ENCODE measurements at regions not wholly inside any gene's neighbourhood (a gene's known extent, or its start where the extent isn't known, plus 50 kb on each side); places are given as distances from the start of the nearest gene placed in this dataset.
"Not testable (repeated sequence)": the region's sequence is repeated elsewhere in the genome, so short reads cannot be mapped to it uniquely, and the experiment has no call there.

GRCh38 chr11:103714246-103714645 lies 322.2 kb upstream of the DDI1 start:
- H3K4me3 ChIP-seq (ENCODE audit: low read depth, low read length): no peak overlapping the region
- no peak overlapping the region for H3K27ac ChIP-seq (ENCODE audit: low read depth)
- no peaks in the 10 kb centered on the region for H3K36me3 ChIP-seq (ENCODE audit: insufficient read depth)
- no peaks in the 10 kb centered on the region for H3K4me1 ChIP-seq (ENCODE audit: insufficient read depth)
- no peak for DNase-seq (ENCODE audit: extremely low spot score)

GRCh38 chr11:103716363-103716762 lies 320.1 kb upstream of the DDI1 start:
- DNase-seq (ENCODE audit: extremely low spot score): no peak
- no peaks in the 10 kb centered on the region for H3K36me3 ChIP-seq (ENCODE audit: insufficient read depth)
- H3K4me3 ChIP-seq (ENCODE audit: low read depth, low read length): no peak overlapping the region
- 87% methylated on average over 3 of the region's 3 CpGs for WGBS
- H3K27ac ChIP-seq (ENCODE audit: low read depth): no peak overlapping the region
- H3K4me1 ChIP-seq (ENCODE audit: insufficient read depth): no peaks in the 10 kb centered on the region

- H3K27ac ChIP-seq (ENCODE audit: low read depth): no peak overlapping the region
- WGBS: 86% methylated on average over 4 of the region's 4 CpGs
- no peak overlapping the region for H3K4me3 ChIP-seq (ENCODE audit: low read depth, low read length)
- H3K36me3 ChIP-seq (ENCODE audit: insufficient read depth): no peaks in the 10 kb centered on the region
- DNase-seq (ENCODE audit: extremely low spot score): no peak
- H3K4me1 ChIP-seq (ENCODE audit: insufficient read depth): no peaks in the 10 kb centered on the region
These were observed 309.2 kb upstream of the DDI1 start for GRCh38 chr11:103727262-103727661.

- no peaks in the 10 kb centered on the region for H3K4me1 ChIP-seq (ENCODE audit: insufficient read depth)
- DNase-seq (ENCODE audit: extremely low spot score): no peak
- no peaks in the 10 kb centered on the region for H3K36me3 ChIP-seq (ENCODE audit: insufficient read depth)
- H3K27ac ChIP-seq (ENCODE audit: low read depth): no peak overlapping the region
- H3K4me3 ChIP-seq (ENCODE audit: low read depth, low read length): no peak overlapping the region
These were observed 306.8 kb upstream of the DDI1 start for GRCh38 chr11:103729617-103730016.

- 39% methylated on average over 2 of the region's 2 CpGs for WGBS
- DNase-seq (ENCODE audit: extremely low spot score): no peak
- Histone ChIP-seq H3K4me3 (ENCODE audit: low read depth, low read length) (no peak overlapping the region), H3K27ac (ENCODE audit: low read depth) (no peak overlapping the region), H3K36me3 (ENCODE audit: insufficient read depth) (no peaks in the 10 kb centered on the region), H3K4me1 (ENCODE audit: insufficient read depth) (no peaks in the 10 kb centered on the region)
These were observed 306.1 kb upstream of the DDI1 start for GRCh38 chr11:103730131-103730940.

- no peaks in the 10 kb centered on the region for H3K36me3 ChIP-seq (ENCODE audit: insufficient read depth)
- H3K4me1 ChIP-seq (ENCODE audit: insufficient read depth): no peaks in the 10 kb centered on the region
- WGBS: 49% methylated on average over 2 of the region's 2 CpGs
- no peak overlapping the region for H3K27ac ChIP-seq (ENCODE audit: low read depth)
- H3K4me3 ChIP-seq (ENCODE audit: low read depth, low read length): no peak overlapping the region
- DNase-seq (ENCODE audit: extremely low spot score): no peak
These were observed 304.8 kb upstream of the DDI1 start for GRCh38 chr11:103731670-103732069.

GRCh38 chr11:103733889-103734288 lies 302.6 kb upstream of the DDI1 start:
- no peak for DNase-seq (ENCODE audit: extremely low spot score)
- WGBS: 86% methylated on average over 1 of the region's 1 CpG
- Histone ChIP-seq H3K27ac (ENCODE audit: low read depth) (no peak overlapping the region), H3K36me3 (ENCODE audit: insufficient read depth) (no peaks in the 10 kb centered on the region), H3K4me1 (ENCODE audit: insufficient read depth) (no peaks in the 10 kb centered on the region), H3K4me3 (ENCODE audit: low read depth, low read length) (no peak overlapping the region)

GRCh38 chr11:103735497-103736032 lies 300.9 kb upstream of the DDI1 start:
- H3K36me3 ChIP-seq (ENCODE audit: insufficient read depth): no peaks in the 10 kb centered on the region
- no peak overlapping the region for H3K27ac ChIP-seq (ENCODE audit: low read depth)
- no peak for DNase-seq (ENCODE audit: extremely low spot score)
- 63% methylated on average over 4 of the region's 4 CpGs for WGBS
- no peaks in the 10 kb centered on the region for H3K4me1 ChIP-seq (ENCODE audit: insufficient read depth)
- H3K4me3 ChIP-seq (ENCODE audit: low read depth, low read length): no peak overlapping the region

GRCh38 chr11:103736315-103737036 lies 300.0 kb upstream of the DDI1 start:
- H3K36me3 ChIP-seq (ENCODE audit: insufficient read depth): no peaks in the 10 kb centered on the region
- H3K4me3 ChIP-seq (ENCODE audit: low read depth, low read length): no peak overlapping the region
- WGBS: 83% methylated on average over 4 of the region's 4 CpGs
- DNase-seq (ENCODE audit: extremely low spot score): no peak
- no peak overlapping the region for H3K27ac ChIP-seq (ENCODE audit: low read depth)
- H3K4me1 ChIP-seq (ENCODE audit: insufficient read depth): no peaks in the 10 kb centered on the region

GRCh38 chr11:103737037-103737622 lies 299.3 kb upstream of the DDI1 start:
- no peak for DNase-seq (ENCODE audit: extremely low spot score)
- H3K4me1 ChIP-seq (ENCODE audit: insufficient read depth): no peaks in the 10 kb centered on the region
- H3K36me3 ChIP-seq (ENCODE audit: insufficient read depth): no peaks in the 10 kb centered on the region
- no peak overlapping the region for H3K27ac ChIP-seq (ENCODE audit: low read depth)
- no peak overlapping the region for H3K4me3 ChIP-seq (ENCODE audit: low read depth, low read length)
- WGBS: 52% methylated on average over 4 of the region's 4 CpGs

- Histone ChIP-seq H3K4me3 (ENCODE audit: low read depth, low read length) (no peak overlapping the region), H3K36me3 (ENCODE audit: insufficient read depth) (no peaks in the 10 kb centered on the region), H3K4me1 (ENCODE audit: insufficient read depth) (no peaks in the 10 kb centered on the region), H3K27ac (ENCODE audit: low read depth) (no peak overlapping the region)
- WGBS: 71% methylated on average over 3 of the region's 3 CpGs
- DNase-seq (ENCODE audit: extremely low spot score): no peak
These were observed 298.7 kb upstream of the DDI1 start for GRCh38 chr11:103737747-103738146.

GRCh38 chr11:103739074-103739796 lies 297.2 kb upstream of the DDI1 start:
- not testable (repeated sequence) for DNase-seq (ENCODE audit: extremely low spot score); H3K4me3 ChIP-seq (ENCODE audit: low read depth, low read length); H3K36me3 ChIP-seq (ENCODE audit: insufficient read depth); H3K27ac ChIP-seq (ENCODE audit: low read depth); H3K4me1 ChIP-seq (ENCODE audit: insufficient read depth)
- WGBS: 55% methylated on average over 18 of the region's 18 CpGs

- Histone ChIP-seq H3K36me3 (ENCODE audit: insufficient read depth) (no peaks in the 10 kb centered on the region), H3K27ac (ENCODE audit: low read depth) (no peak overlapping the region), H3K4me1 (ENCODE audit: insufficient read depth) (no peaks in the 10 kb centered on the region), H3K4me3 (ENCODE audit: low read depth, low read length) (no peak overlapping the region)
- WGBS: 71% methylated on average over 2 of the region's 2 CpGs
- DNase-seq (ENCODE audit: extremely low spot score): no peak
These were observed 291.8 kb upstream of the DDI1 start for GRCh38 chr11:103744496-103745153.
